ENCODE measurements at regions not wholly inside any gene's neighbourhood (a gene's known extent, or its start where the extent isn't known, plus 50 kb on each side); places are given as distances from the start of the nearest gene placed in this dataset.

DNA sequence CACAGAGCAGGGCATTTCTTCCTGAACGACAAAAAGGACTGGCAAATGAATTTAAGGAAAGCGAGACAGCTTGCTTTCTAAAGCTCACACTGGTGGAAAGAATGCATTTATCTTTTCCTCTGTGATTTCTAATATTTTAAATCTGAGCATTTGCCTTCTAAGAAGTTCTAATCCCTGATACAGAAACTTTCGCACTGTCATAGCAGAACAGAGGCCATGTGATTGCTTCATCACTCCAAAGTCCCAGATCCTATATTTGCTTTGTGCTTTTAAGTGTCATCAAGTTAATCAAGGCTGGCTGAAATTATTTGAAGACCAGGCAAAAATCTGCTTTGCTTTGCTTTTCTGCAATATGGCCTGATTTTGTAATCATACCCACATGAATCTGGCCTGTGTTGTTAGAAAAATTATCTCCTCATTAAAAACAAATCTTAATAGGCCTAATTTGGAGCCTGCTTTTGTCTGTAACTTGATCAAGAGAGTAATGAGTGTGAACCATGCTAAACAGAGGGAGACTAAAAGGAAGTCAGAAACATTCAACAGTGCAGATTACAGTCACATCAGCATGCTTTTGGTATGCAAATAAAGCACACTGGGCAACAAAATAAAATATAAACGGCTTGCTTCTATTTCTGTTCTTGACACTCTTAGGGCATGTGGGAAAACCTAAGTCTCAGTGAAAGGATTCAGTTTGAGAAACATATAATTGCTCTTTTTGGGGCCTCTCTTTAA is 178.2 kb upstream of the ADAMTS9 start:
- no peak overlapping the region for H3K4me3 ChIP-seq (ENCODE audit: low read length)
- TF ChIP-seq CTCF (conservative IDR thresholded peaks at IDR 0.05; ENCODE audit: low read depth, low read length), result no peak
- DNase-seq (ENCODE audit: low read depth), result no peak

GRCh38 chr3:64863226-64864212 is 175.7 kb upstream of the ADAMTS9 start:
- no peak for TF ChIP-seq CTCF (conservative IDR thresholded peaks at IDR 0.05; ENCODE audit: low read depth, low read length)
- no peak overlapping the region for H3K4me3 ChIP-seq (ENCODE audit: low read length)
- DNase-seq (ENCODE audit: low read depth), result no peak

GRCh38 chr3:64861684-64862083 is 173.9 kb upstream of the ADAMTS9 start:
- TF ChIP-seq CTCF (conservative IDR thresholded peaks at IDR 0.05; ENCODE audit: low read depth, low read length), result no peak

GRCh38 chr3:64860536-64860870 is 172.7 kb upstream of the ADAMTS9 start:
- H3K4me3 ChIP-seq (ENCODE audit: low read length), result no peak overlapping the region
- TF ChIP-seq CTCF (conservative IDR thresholded peaks at IDR 0.05; ENCODE audit: low read depth, low read length), result no peak
- no peak for DNase-seq (ENCODE audit: low read depth)

More at GRCh38 chr3:64861684-64862083, 173.9 kb upstream of the ADAMTS9 start:
- DNase-seq (ENCODE audit: low read depth), result no peak
- no peak overlapping the region for H3K4me3 ChIP-seq (ENCODE audit: low read length)

DNA sequence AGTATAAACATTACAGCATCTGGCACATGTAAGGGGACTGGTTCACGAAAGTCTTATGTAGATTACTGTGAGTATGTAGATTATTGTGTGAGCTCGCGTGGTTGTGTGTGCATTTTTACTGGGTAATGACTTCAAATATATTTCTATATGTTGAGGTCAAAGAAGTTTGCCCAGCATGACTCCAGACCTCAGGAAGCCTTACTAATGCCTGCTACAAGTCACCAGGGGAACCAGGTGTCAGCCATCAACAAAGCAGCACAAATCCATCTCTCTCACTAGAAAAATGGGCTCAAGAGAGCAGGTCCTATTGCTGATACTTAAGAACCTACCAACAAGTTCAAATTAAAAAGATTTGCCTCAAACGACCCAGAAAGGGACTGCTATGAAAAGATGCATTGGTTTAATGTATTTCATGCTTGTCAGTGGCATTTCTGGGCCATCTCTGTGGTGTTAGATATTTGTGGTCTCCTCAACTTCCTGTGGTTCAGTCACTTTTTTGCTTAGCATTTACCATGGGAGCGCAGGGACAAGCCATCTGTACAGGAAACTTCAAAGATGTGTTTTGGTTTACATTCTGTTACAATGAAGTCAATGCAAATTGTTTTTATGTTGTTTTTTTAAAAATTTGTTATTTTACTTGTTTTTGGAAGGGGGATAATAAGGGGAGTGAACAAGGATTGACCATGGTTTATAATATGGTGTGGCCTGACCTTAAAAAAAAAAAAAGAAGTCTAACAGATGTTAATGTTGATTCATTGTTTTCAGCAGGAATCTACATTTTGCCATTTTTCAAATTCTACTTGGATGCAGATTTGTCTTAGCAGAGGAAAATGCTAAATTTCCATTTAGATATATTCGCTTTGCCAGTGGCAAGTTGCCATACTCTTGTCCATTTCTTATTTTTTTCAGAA is 172.1 kb upstream of the ADAMTS9 start:
- no peak for DNase-seq (ENCODE audit: low read depth)
- no peak overlapping the region for H3K4me3 ChIP-seq (ENCODE audit: low read length)
- TF ChIP-seq CTCF (conservative IDR thresholded peaks at IDR 0.05; ENCODE audit: low read depth, low read length), result no peak

DNA sequence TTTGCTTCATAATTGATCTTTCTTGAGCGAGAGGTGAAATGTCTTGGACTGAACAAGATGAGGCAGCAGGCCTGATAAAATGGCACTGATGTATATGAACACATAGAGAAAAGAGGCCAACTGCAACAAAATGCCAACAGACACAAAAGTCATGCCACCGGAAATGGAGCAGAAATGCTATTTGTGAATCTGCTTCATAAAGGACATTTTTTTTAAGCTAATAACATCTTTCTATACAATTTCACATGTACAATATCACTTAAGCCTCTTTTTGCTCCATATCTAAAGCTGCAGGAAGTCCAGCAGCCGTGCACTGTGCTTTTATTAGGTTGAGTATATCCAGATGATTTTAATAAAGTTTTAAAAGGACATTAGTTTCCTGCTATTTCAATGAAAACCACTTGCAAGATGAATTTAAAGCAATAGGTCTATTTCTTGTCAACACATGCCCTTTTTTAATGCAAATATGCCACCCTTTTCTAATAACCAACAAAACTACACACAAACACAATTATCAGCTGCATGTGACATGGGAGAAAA is 169.2 kb upstream of the ADAMTS9 start:
- no peak overlapping the region for H3K4me3 ChIP-seq (ENCODE audit: low read length)
- DNase-seq (ENCODE audit: low read depth), result no peak
- TF ChIP-seq CTCF (conservative IDR thresholded peaks at IDR 0.05; ENCODE audit: low read depth, low read length), result no peak
